ENCODE measurements at regions not wholly inside any gene's neighbourhood (a gene's known extent, or its start where the extent isn't known, plus 50 kb on each side); places are given as distances from the start of the nearest gene placed in this dataset.
"Not testable (repeated sequence)": the region's sequence is repeated elsewhere in the genome, so short reads cannot be mapped to it uniquely, and the experiment has no call there.

DNA sequence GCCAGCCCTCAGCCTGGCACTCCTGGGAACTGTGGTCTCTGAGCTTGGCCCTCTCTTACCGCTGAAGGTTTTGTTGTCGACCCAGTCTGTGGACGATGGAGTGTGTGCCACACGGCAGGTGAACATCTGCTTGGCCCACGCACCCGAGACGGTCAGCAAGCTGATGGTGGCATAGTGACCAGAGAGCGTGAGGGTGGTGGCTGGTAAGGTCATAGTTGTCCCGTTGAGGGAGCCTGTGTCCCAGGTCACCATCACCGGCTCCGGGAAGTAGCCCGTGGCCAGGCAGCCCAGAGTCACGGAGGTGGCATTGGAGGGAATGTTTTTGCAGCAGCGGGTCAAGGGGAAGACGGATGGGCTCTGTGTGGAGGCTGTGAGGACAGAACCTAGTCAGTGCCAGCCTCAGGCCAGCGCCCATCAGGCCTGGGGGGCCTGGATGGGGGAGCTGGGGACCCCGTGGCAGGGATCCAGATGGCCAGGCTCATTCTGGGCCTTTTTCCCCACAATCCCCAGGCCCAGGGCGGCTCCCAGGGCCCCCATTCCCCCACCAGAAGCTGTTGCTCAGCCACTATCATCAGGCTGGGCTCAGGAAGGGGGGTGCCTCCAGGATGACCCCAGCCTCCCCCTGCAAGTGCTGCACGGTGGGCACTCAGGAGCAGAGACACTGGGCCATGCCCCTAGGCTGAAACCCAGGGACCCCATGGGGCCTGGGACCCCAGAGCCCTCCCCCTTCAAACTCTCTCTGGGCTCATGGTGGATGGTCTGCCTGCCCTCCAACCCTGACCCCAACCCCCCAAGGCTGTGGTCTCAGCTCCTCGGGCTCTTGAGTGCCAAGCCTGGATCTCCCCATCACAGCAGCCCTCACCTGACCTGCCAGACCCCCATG lies 75.2 kb downstream of the TMEM121 start:
- no peak for TF ChIP-seq CTCF (IDR thresholded peaks at IDR 0.05; ENCODE audit: low read depth, low read length, poor library complexity, severe bottlenecking)
- H3K9me3 ChIP-seq (ENCODE audit: control insufficient read depth, insufficient read depth, low read length): no peaks in the 10 kb centered on the region
- H3K4me1 ChIP-seq (ENCODE audit: control insufficient read depth, low read length): peaks cover 28% of the 10 kb centered on the region
- H3K4me3 ChIP-seq (ENCODE audit: low read length): no peak overlapping the region
- H3K79me2 ChIP-seq (ENCODE audit: control insufficient read depth, low read length): no peaks in the 10 kb centered on the region
- no peaks in the 10 kb centered on the region for H4K20me1 ChIP-seq (ENCODE audit: control insufficient read depth, insufficient read depth, low read depth, low read length)
- no peak overlapping the region for H3K27ac ChIP-seq (ENCODE audit: low read depth, low read length)
- no peaks in the 10 kb centered on the region for H3F3A ChIP-seq (ENCODE audit: control insufficient read depth, insufficient read depth)
- no peaks in the 10 kb centered on the region for H3K9me2 ChIP-seq (replicated peaks; ENCODE audit: control insufficient read depth, low read length)
- no peaks in the 10 kb centered on the region for H3K36me3 ChIP-seq (ENCODE audit: control insufficient read depth, low read length)
- peaks cover 17% of the 10 kb centered on the region for H3K27me3 ChIP-seq (ENCODE audit: control insufficient read depth, low read length)
- H3K4me2 ChIP-seq (ENCODE audit: low read length): no peak overlapping the region

- H3K4me3 ChIP-seq (ENCODE audit: low read length): no peak overlapping the region
- H3K27me3 ChIP-seq (ENCODE audit: control insufficient read depth, low read length): peaks cover 17% of the 10 kb centered on the region
- TF ChIP-seq CTCF (IDR thresholded peaks at IDR 0.05; ENCODE audit: low read depth, low read length, poor library complexity, severe bottlenecking) (no peak), EZH2phosphoT487 (IDR thresholded peaks at IDR 0.05; ENCODE audit: borderline replicate concordance, low read length) (no peak)
- no peaks in the 10 kb centered on the region for H3K36me3 ChIP-seq (ENCODE audit: control insufficient read depth, low read length)
- no peaks in the 10 kb centered on the region for H4K20me1 ChIP-seq (ENCODE audit: control insufficient read depth, insufficient read depth, low read depth, low read length)
- H3F3A ChIP-seq (ENCODE audit: control insufficient read depth, insufficient read depth): no peaks in the 10 kb centered on the region
- H3K4me2 ChIP-seq (ENCODE audit: low read length): no peak overlapping the region
- H3K79me2 ChIP-seq (ENCODE audit: control insufficient read depth, low read length): no peaks in the 10 kb centered on the region
- H3K4me1 ChIP-seq (ENCODE audit: control insufficient read depth, low read length): peaks cover 28% of the 10 kb centered on the region
- H3K27ac ChIP-seq (ENCODE audit: low read depth, low read length): no peak overlapping the region
- no peaks in the 10 kb centered on the region for H3K9me3 ChIP-seq (ENCODE audit: control insufficient read depth, insufficient read depth, low read length)
- H3K9me2 ChIP-seq (replicated peaks; ENCODE audit: control insufficient read depth, low read length): no peaks in the 10 kb centered on the region
These were observed 75.9 kb downstream of the TMEM121 start for GRCh38 chr14:105602243-105602750.

DNA sequence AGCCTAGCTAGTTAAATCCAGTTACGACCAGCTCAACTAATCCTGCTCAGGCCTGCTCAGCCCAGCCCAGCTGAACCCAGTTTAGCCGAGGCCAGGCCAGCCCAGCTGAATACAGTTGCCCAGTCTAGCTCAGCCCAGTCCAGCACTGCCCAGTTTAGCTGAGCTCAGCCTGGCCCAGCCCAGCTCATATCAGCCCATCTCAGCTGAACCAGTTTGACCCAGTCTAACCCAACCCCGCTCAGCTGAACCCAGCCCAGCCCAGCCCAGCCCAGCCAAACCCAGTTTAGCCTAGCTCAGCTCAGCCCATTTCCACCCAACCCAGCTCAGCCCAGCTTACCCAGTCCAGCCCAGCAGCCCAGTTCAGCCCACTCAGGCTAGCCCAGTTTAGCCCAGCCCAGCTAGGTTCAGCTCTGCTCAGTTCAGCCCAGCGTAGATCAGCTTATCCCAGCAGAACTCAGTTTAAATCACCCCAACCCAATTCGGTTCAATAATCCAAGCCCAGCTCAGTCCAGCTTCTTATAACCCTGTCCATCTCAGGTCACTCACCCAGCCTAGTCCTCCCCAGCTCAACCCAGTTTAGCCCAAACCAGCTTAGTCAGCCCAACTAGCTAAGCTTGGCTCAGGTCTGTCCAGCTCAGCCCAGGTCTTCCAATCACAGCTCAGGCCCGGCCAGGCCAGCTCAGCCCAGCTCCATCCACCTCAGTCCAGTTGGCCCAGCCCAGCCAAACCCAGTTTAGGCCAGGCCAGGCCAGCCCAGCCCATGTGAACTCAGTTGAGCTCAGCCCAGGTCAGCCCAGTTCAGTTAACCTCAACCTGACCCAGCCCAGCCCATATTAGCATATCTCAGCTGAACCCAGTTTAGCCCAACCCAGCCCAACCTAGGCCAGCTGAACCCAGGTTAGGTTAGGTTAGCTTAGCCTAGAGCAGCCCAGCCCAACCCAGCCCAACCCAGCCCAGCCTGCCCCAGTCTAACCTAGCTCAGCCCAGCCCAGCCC lies 76.7 kb downstream of the TMEM121 start:
- no peak overlapping the region for H3K27ac ChIP-seq (ENCODE audit: low read depth, low read length)
- H3K9me3 ChIP-seq (ENCODE audit: control insufficient read depth, insufficient read depth, low read length): no peaks in the 10 kb centered on the region
- H3K27me3 ChIP-seq (ENCODE audit: control insufficient read depth, low read length): peaks cover 17% of the 10 kb centered on the region
- no peaks in the 10 kb centered on the region for H3F3A ChIP-seq (ENCODE audit: control insufficient read depth, insufficient read depth)
- no peak for TF ChIP-seq EZH2phosphoT487 (IDR thresholded peaks at IDR 0.05; ENCODE audit: borderline replicate concordance, low read length)
- TF ChIP-seq CTCF (IDR thresholded peaks at IDR 0.05; ENCODE audit: low read depth, low read length, poor library complexity, severe bottlenecking): no peak
- H3K4me2 ChIP-seq (ENCODE audit: low read length): no peak overlapping the region
- no peaks in the 10 kb centered on the region for H4K20me1 ChIP-seq (ENCODE audit: control insufficient read depth, insufficient read depth, low read depth, low read length)
- H3K9me2 ChIP-seq (replicated peaks; ENCODE audit: control insufficient read depth, low read length): no peaks in the 10 kb centered on the region
- no peak overlapping the region for H3K4me3 ChIP-seq (ENCODE audit: low read length)
- H3K79me2 ChIP-seq (ENCODE audit: control insufficient read depth, low read length): no peaks in the 10 kb centered on the region
- no peaks in the 10 kb centered on the region for H3K36me3 ChIP-seq (ENCODE audit: control insufficient read depth, low read length)
- peaks cover 28% of the 10 kb centered on the region for H3K4me1 ChIP-seq (ENCODE audit: control insufficient read depth, low read length)

- not testable (repeated sequence) for H3K79me2 ChIP-seq (ENCODE audit: control insufficient read depth, low read length); H3K36me3 ChIP-seq (ENCODE audit: control insufficient read depth, low read length); H3K9me2 ChIP-seq (replicated peaks; ENCODE audit: control insufficient read depth, low read length); H3K9me3 ChIP-seq (ENCODE audit: control insufficient read depth, insufficient read depth, low read length); H3K27ac ChIP-seq (ENCODE audit: low read depth, low read length); H3F3A ChIP-seq (ENCODE audit: control insufficient read depth, insufficient read depth); H4K20me1 ChIP-seq (ENCODE audit: control insufficient read depth, insufficient read depth, low read depth, low read length)
- peaks cover 17% of the 10 kb centered on the region for H3K27me3 ChIP-seq (ENCODE audit: control insufficient read depth, low read length)
- H3K4me1 ChIP-seq (ENCODE audit: control insufficient read depth, low read length): peaks cover 28% of the 10 kb centered on the region
- peak overlapping the region; percentile 23 for H3K4me3 ChIP-seq (ENCODE audit: low read length)
- peak overlapping the region; percentile 40 for H3K4me2 ChIP-seq (ENCODE audit: low read length)
These were observed 78.4 kb downstream of the TMEM121 start for GRCh38 chr14:105604531-105605463.

All from DOHH2 (cell line).